ENCODE measurements at regions not wholly inside any gene's neighbourhood (a gene's known extent, or its start where the extent isn't known, plus 50 kb on each side); places are given as distances from the start of the nearest gene placed in this dataset.
"Not testable (repeated sequence)": the region's sequence is repeated elsewhere in the genome, so short reads cannot be mapped to it uniquely, and the experiment has no call there.

DNA sequence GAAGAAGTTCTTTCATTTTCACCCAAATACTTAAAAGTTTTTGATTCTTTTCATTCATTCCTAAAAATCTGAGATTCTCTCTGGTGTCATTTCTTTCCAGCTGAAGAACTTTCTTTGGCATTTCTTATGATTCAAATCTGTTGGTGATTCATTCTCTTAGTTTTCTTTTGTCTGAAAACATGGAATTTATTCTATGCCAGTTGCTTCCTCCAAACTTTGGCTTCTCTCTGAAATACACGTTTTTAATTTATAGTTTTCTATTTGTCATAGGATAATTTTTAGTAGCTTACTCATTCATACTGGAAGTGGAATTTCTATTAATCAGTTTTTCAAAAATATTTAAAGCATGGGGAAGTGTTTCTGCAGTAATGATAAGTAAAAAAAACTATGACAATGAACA is 1012.0 kb downstream of the RPA4 start:
- Histone ChIP-seq H3K27me3 (no peaks in the 10 kb centered on the region), H3K27ac (no peak overlapping the region), H3K4me1 (no peaks in the 10 kb centered on the region), H3K4me3 (no peak overlapping the region), H3K9me3 (no peaks in the 10 kb centered on the region), H3K36me3 (no peaks in the 10 kb centered on the region)
- no peak for DNase-seq (ENCODE audit: low spot score in 2 of 2)
- TF ChIP-seq EP300 (IDR thresholded peaks at IDR 0.05) (no peak), POLR2AphosphoS5 (IDR thresholded peaks at IDR 0.05) (no peak), POLR2A (IDR thresholded peaks at IDR 0.05) (no peak)
- TF ChIP-seq, protein P1, sequence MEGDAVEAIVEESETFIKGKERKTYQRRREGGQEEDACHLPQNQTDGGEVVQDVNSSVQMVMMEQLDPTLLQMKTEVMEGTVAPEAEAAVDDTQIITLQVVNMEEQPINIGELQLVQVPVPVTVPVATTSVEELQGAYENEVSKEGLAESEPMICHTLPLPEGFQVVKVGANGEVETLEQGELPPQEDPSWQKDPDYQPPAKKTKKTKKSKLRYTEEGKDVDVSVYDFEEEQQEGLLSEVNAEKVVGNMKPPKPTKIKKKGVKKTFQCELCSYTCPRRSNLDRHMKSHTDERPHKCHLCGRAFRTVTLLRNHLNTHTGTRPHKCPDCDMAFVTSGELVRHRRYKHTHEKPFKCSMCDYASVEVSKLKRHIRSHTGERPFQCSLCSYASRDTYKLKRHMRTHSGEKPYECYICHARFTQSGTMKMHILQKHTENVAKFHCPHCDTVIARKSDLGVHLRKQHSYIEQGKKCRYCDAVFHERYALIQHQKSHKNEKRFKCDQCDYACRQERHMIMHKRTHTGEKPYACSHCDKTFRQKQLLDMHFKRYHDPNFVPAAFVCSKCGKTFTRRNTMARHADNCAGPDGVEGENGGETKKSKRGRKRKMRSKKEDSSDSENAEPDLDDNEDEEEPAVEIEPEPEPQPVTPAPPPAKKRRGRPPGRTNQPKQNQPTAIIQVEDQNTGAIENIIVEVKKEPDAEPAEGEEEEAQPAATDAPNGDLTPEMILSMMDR (IDR thresholded peaks at IDR 0.05): no peak
- WGBS: 17% methylated on average over 1 of the region's 1 CpG

GRCh38 chrX:97897998-97898397 is 1014.3 kb downstream of the RPA4 start:
- 84% methylated on average over 1 of the region's 1 CpG for WGBS
- no peak for DNase-seq (ENCODE audit: low spot score in 2 of 2)
- Histone ChIP-seq H3K36me3 (no peaks in the 10 kb centered on the region), H3K4me3 (no peak overlapping the region), H3K4me1 (no peaks in the 10 kb centered on the region), H3K27me3 (no peaks in the 10 kb centered on the region), H3K27ac (no peak overlapping the region), H3K9me3 (no peaks in the 10 kb centered on the region)
- no peak for TF ChIP-seq POLR2AphosphoS5 (IDR thresholded peaks at IDR 0.05)

DNA sequence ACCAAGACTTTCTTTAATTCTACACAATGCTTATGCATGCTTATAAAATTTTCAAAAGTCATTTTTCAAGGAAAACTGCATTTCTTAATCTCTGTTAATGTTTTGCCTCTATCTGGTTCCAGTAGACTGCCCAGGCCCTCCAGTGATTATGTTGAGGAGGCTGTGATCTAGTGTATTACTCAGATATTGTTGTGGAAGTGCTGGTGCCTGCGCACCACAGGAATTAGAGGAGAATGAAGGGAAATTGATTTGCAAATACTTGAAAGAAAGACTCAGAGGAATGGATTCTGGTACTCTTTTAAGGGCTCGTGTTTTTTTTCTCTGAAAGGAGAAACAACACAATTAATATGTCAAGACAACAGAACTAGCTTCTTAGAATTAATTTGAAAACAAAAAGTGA is 1015.1 kb downstream of the RPA4 start:
- DNase-seq (ENCODE audit: low spot score in 2 of 2): no peak
- Histone ChIP-seq H3K27ac (no peak overlapping the region), H3K27me3 (no peaks in the 10 kb centered on the region), H3K36me3 (no peaks in the 10 kb centered on the region), H3K4me3 (no peak overlapping the region), H3K9me3 (no peaks in the 10 kb centered on the region), H3K4me1 (no peaks in the 10 kb centered on the region)
- 65% methylated on average over 2 of the region's 2 CpGs for WGBS
- TF ChIP-seq, protein P1 (IDR thresholded peaks at IDR 0.05): no peak

DNA sequence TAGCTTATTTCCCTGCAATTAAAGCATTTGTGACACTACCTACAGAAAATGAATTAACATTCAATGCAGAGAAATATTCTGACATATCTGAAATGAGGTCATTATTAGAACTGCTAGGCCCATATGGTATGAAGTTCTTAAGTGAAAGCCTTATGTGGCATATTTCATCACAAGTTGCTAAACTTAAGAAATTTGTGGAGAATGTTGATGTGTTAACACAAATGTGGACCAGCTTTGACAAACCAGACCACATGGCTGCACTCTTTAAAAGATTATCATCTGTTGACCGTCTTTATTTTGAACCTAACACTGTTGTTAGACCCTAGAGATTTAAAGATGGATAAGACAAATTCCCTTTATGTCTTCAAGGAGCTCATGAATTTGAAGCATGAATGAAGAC is 1024.1 kb downstream of the RPA4 start:
- WGBS: 69% methylated on average over 1 of the region's 1 CpG
- no peaks in the 10 kb centered on the region for H3K36me3 ChIP-seq
- H3K4me1 ChIP-seq: no peaks in the 10 kb centered on the region
- H3K27ac ChIP-seq: no peak overlapping the region
- no peaks in the 10 kb centered on the region for H3K9me3 ChIP-seq
- DNase-seq (ENCODE audit: low spot score in 2 of 2): no peak
- H3K27me3 ChIP-seq: no peaks in the 10 kb centered on the region
- H3K4me3 ChIP-seq: no peak overlapping the region
- TF ChIP-seq, protein P1 (IDR thresholded peaks at IDR 0.05): no peak
- TF ChIP-seq POLR2AphosphoS5 (IDR thresholded peaks at IDR 0.05) (no peak), POLR2A (IDR thresholded peaks at IDR 0.05) (no peak), EP300 (IDR thresholded peaks at IDR 0.05) (no peak)

DNA sequence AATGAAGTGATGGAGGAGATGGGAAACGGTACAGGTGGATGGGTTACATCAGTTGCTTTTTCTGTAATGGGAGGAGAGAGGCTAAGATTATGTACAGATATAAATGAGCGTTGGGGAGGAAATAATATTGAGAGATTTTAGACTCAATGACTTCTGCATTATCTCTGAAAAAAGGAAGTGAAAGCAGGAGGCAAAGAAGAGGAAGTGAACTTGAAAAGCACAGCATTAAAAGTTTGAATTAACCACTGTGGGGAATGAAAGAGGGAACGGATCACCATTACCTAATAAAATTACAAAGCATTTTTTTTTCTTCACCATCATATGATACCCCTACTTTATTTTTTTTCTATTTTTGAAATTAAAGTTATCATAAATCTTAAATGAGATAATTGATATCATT is 1025.5 kb downstream of the RPA4 start:
- 84% methylated on average over 3 of the region's 3 CpGs for WGBS
- DNase-seq (ENCODE audit: low spot score in 2 of 2): no peak

DNA sequence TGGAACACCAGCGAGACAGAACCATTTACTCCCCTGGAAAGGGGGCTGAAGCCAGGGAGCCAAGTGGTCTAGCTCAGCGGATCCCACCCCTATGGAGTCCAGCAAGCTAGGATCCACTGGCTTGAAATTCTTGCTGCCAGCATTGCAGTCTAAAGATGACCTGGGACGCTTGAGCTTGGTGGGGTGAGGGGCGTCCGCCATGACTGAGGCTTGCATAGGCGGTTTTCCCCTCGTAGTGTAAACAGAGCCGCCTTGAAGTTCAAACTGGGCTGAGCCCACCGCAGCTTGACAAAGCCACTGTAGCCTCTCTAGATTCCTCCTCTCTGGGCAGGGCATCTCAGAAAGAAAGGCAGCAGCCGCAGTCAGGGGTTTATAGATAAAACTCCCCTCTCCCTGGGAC is 1031.7 kb downstream of the RPA4 start:
- H3K36me3 ChIP-seq; H3K27me3 ChIP-seq; DNase-seq (ENCODE audit: low spot score in 2 of 2); H3K9me3 ChIP-seq; H3K27ac ChIP-seq; H3K4me3 ChIP-seq; H3K4me1 ChIP-seq: not testable (repeated sequence)
- WGBS: 93% methylated on average over 9 of the region's 10 CpGs

More for the DNA sequence above, 1025.5 kb downstream of the RPA4 start:
- no peaks in the 10 kb centered on the region for H3K27me3 ChIP-seq
- H3K9me3 ChIP-seq: no peaks in the 10 kb centered on the region
- no peak overlapping the region for H3K4me3 ChIP-seq
- TF ChIP-seq, protein P1 (IDR thresholded peaks at IDR 0.05): no peak
- no peak for TF ChIP-seq POLR2AphosphoS5 (IDR thresholded peaks at IDR 0.05)
- no peak for TF ChIP-seq EP300 (IDR thresholded peaks at IDR 0.05)
- TF ChIP-seq POLR2A (IDR thresholded peaks at IDR 0.05): no peak
- H3K27ac ChIP-seq: no peak overlapping the region
- H3K36me3 ChIP-seq: no peaks in the 10 kb centered on the region
- H3K4me1 ChIP-seq: no peaks in the 10 kb centered on the region

DNA sequence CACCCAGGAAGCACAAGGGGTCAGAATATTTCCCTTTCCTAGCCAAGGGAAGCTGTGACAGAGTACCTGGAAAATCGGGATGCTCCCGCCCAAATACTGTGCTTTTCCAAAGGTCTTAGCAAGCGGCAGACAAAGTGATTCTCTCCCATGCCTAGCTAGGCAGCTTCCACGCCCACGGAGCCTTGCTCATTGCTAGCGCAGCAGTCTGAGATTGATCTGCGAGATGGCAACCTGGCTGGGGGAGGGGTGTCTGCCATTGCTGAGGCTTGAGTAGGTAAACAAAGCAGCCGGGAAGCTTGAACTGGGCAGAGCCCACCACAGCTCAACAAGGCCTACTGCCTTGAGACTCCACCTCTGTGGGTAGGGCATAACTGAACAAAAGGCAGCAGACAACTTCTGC is 1037.5 kb downstream of the RPA4 start:
- DNase-seq (ENCODE audit: low spot score in 2 of 2); H3K9me3 ChIP-seq; H3K4me1 ChIP-seq; H3K27ac ChIP-seq; H3K4me3 ChIP-seq; H3K27me3 ChIP-seq; H3K36me3 ChIP-seq: not testable (repeated sequence)
- 93% methylated on average over 7 of the region's 8 CpGs for WGBS

Data from suprapubic skin (tissue), 4 donors.